Heart left ventricle (tissue), 13 donors: ENCODE measurements at regions not wholly inside any gene's neighbourhood (a gene's known extent, or its start where the extent isn't known, plus 50 kb on each side); places are given as distances from the start of the nearest gene placed in this dataset.

Experiments
- CTCF ChIP-seq, 12 donors: fragments of 200-600 bp; sonication (generic) in 4 of 12; IDR thresholded peaks; one replicate each; pipeline versions ENCODE4 v1.5.0 to v1.8.0; 2018 to 2022; ENCODE audit warnings: antibody characterized with exemption in 12 of 12, mild to moderate bottlenecking in 5 of 12
- POLR2A ChIP-seq, 2 donors: fragments of 450-650 bp; IDR thresholded peaks; one replicate each; pipeline ENCODE4 v1.6.1; 2017; ENCODE audit warnings: antibody characterized with exemption in 2 of 2, mild to moderate bottlenecking in 2 of 2, moderate library complexity in 2 of 2
- donor health status: ischemic (EF 13 %, LVEDD 7.1; RV severe dilation, severe dysfunction).
- donor health status: DM: no; HTN: yes; CAD: no.
- donor health status: DM: no; HTN: no; CAD: no.
- donor health status: ischemic (EF 25% LVEDD 6.9; RV normal size, moderate dysfunction).
- donor health status: ischemic (EF 25% LVEDD 5.7; RV mildly dilated, moderate dysfunction).
- donor health status: ischemic (EF 35%, LVEDD 5.7; RV mildly dilated, moderate dysfunction).
- donor health status: nonischemic (EF 11% LVEDD 7.7; RV severe dilation, severe dysfunction).
- donor health status: DM: yes; HTN: yes; CAD: no.
- donor health status: PGD.
- donor health status: ischemic (EF 29% LVEDD 5.4; RV normal size, mild dysfunction).
- donor health status: nonischemic (EF 23%, LVEDD 6.1; RV moderate dilation, normal function).

- TF ChIP-seq CTCF (IDR thresholded peaks at IDR 0.05) (no peak), POLR2A (IDR thresholded peaks at IDR 0.05) (no peak)
Observed at GRCh38 chr4:79634111-79634510, 226.1 kb upstream of the GK2 start.
